ENCODE measurements at regions not wholly inside any gene's neighbourhood (a gene's known extent, or its start where the extent isn't known, plus 50 kb on each side); places are given as distances from the start of the nearest gene placed in this dataset.

DNA sequence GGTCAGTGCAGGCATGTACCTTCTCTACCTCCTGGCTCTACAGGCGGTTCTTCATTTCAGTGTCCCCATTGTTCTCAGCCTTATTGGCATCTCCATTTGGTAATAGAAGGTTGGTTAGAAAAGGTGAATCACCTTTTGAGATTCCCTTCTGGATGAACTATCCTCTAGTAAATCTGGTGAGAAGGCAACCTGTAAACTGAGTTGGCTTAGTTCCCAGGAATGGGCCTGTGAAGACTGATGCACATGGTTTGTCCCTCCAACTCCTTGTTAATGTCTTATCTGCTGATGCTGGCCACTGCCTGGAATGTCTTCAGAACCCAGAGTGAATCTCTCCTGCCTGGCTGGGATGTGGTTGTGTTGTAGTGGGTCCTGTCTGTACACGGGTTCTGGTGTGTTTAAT, 143.4 kb upstream of the WDR1 start:
- H3K4me2 ChIP-seq (ENCODE audit: low read depth, low read length) = no peak overlapping the region
- no peaks in the 10 kb centered on the region for H3K27me3 ChIP-seq (ENCODE audit: control insufficient read depth in 1 of 2, insufficient read depth in 2 of 2, low read length in 2 of 2)
- no peak overlapping the region for H3K27ac ChIP-seq (ENCODE audit: extremely low read length, insufficient read depth, low read length)
- CTCF ChIA-PET (ENCODE audit: low intra/inter-chr PET ratio, low total read pairs) = no interaction called here
- FAIRE-seq (no peak), ATAC-seq (no peak), DNase-seq (ENCODE audit: low spot score) (no peak)
- no peaks in the 10 kb centered on the region for H3K36me3 ChIP-seq (replicated peaks in 1 of 2; ENCODE audit: control insufficient read depth in 1 of 2, insufficient read depth in 2 of 2, low read length in 2 of 2)
- POLR2A ChIA-PET = no interaction called here
- no peaks in the 10 kb centered on the region for H4K20me1 ChIP-seq (ENCODE audit: insufficient read depth, low read length)
- no peak overlapping the region for H3K9ac ChIP-seq (ENCODE audit: insufficient read depth, low read depth, low read length)
- no TSS peak for BruUV-seq (replicated peaks)
- intact Hi-C loops (cut with micrococcal nuclease; ENCODE audit: unreplicated experiment) (no loop called here), in situ Hi-C loops (cut with HindIII; ENCODE audit: extremely low pct_ligation_motif_present, low pct_unique_long_range_greater_than_20kb) (no loop called here)
- TF ChIP-seq SOX13 (IDR thresholded peaks at IDR 0.05) (no peak), SOX13 (CRISPR knock-in tag; conservative IDR thresholded peaks at IDR 0.05 in 1 of 2, IDR thresholded peaks at IDR 0.05 in 1 of 2) (no peak), SMC3 (IDR thresholded peaks at IDR 0.05; ENCODE audit: low read length) (no peak), ZFP36 (IDR thresholded peaks at IDR 0.05; ENCODE audit: borderline replicate concordance, low read depth, low read length, partially characterized antibody) (no peak), KDM3A (CRISPR knock-in tag; IDR thresholded peaks at IDR 0.05; ENCODE audit: low read depth) (no peak), RXRA (CRISPR knock-in tag; IDR thresholded peaks at IDR 0.05) (no peak)
- H3K79me2 ChIP-seq (ENCODE audit: insufficient read depth, low read length) = no peaks in the 10 kb centered on the region
- no peaks in the 10 kb centered on the region for H3K4me1 ChIP-seq (ENCODE audit: insufficient read depth, low read length)
- WGBS (ENCODE audit: low lambda C conversion rate) = 0% methylated on average over 2 of the region's 2 CpGs
- no peak overlapping the region for H2AFZ ChIP-seq (ENCODE audit: low read length)
- H3K9me3 ChIP-seq (ENCODE audit: low read length) = no peaks in the 10 kb centered on the region
- no peak overlapping the region for H3K4me3 ChIP-seq (replicated peaks in 1 of 3; ENCODE audit: insufficient read depth in 1 of 3, low read depth in 2 of 3, low read length in 3 of 3)

DNA sequence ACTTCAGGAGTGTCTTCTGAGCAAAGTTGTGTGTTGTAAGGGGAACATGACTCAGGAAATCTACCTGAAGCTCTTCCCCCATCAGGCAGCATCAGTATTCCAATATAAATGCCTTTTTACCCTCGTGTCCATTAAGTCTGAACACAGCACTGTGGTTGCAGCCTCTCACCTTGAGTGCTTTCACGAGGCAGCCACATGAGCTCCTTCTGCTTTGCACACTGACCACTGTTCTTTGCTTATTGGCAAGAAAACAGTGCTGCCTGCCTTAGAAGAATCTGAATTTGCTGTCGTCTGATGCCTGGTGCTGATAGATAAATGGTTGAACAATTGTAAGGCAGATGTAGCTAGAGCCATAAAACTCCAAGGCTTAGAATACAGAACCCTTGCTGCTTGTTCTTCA, 139.6 kb upstream of the WDR1 start:
- Histone ChIP-seq H2AFZ (ENCODE audit: low read length) (no peak overlapping the region), H3K4me1 (ENCODE audit: insufficient read depth, low read length) (no peaks in the 10 kb centered on the region), H3K79me2 (ENCODE audit: insufficient read depth, low read length) (no peaks in the 10 kb centered on the region), H3K27ac (ENCODE audit: extremely low read length, insufficient read depth, low read length) (no peak overlapping the region), H3K4me3 (replicated peaks in 1 of 3; ENCODE audit: insufficient read depth in 1 of 3, low read depth in 2 of 3, low read length in 3 of 3) (no peak overlapping the region), H4K20me1 (ENCODE audit: insufficient read depth, low read length) (no peaks in the 10 kb centered on the region), H3K9me3 (ENCODE audit: low read length) (no peaks in the 10 kb centered on the region), H3K9ac (ENCODE audit: insufficient read depth, low read depth, low read length) (no peak overlapping the region), H3K36me3 (replicated peaks in 1 of 2; ENCODE audit: control insufficient read depth in 1 of 2, insufficient read depth in 2 of 2, low read length in 2 of 2) (no peaks in the 10 kb centered on the region), H3K4me2 (ENCODE audit: low read depth, low read length) (no peak overlapping the region), H3K27me3 (ENCODE audit: control insufficient read depth in 1 of 2, insufficient read depth in 2 of 2, low read length in 2 of 2) (no peaks in the 10 kb centered on the region)
- ChIA-PET POLR2A (no interaction called here), CTCF (ENCODE audit: low intra/inter-chr PET ratio, low total read pairs) (no interaction called here)
- intact Hi-C loops (cut with micrococcal nuclease; ENCODE audit: unreplicated experiment) (no loop called here), in situ Hi-C loops (cut with HindIII; ENCODE audit: extremely low pct_ligation_motif_present, low pct_unique_long_range_greater_than_20kb) (no loop called here)
- WGBS (ENCODE audit: low lambda C conversion rate) = 5% methylated on average over 3 of the region's 3 CpGs
- ATAC-seq (no peak), DNase-seq (ENCODE audit: low spot score) (no peak), FAIRE-seq (no peak)
- BruUV-seq (replicated peaks) = no TSS peak
- TF ChIP-seq ZIK1 (CRISPR knock-in tag; IDR thresholded peaks at IDR 0.05; ENCODE audit: borderline replicate concordance, low read depth) (no peak), JARID2 (CRISPR knock-in tag; IDR thresholded peaks at IDR 0.05; ENCODE audit: insufficient replicate concordance) (no peak), MIXL1 (CRISPR knock-in tag; IDR thresholded peaks at IDR 0.05) (no peak), IKZF4 (CRISPR knock-in tag; IDR thresholded peaks at IDR 0.05; ENCODE audit: borderline replicate concordance, low read depth, not compliant biosample characterization) (no peak), ZNF543 (CRISPR knock-in tag; IDR thresholded peaks at IDR 0.05) (no peak), MXD4 (CRISPR knock-in tag; IDR thresholded peaks at IDR 0.05) (no peak)
- TF ChIP-seq, protein P1, sequence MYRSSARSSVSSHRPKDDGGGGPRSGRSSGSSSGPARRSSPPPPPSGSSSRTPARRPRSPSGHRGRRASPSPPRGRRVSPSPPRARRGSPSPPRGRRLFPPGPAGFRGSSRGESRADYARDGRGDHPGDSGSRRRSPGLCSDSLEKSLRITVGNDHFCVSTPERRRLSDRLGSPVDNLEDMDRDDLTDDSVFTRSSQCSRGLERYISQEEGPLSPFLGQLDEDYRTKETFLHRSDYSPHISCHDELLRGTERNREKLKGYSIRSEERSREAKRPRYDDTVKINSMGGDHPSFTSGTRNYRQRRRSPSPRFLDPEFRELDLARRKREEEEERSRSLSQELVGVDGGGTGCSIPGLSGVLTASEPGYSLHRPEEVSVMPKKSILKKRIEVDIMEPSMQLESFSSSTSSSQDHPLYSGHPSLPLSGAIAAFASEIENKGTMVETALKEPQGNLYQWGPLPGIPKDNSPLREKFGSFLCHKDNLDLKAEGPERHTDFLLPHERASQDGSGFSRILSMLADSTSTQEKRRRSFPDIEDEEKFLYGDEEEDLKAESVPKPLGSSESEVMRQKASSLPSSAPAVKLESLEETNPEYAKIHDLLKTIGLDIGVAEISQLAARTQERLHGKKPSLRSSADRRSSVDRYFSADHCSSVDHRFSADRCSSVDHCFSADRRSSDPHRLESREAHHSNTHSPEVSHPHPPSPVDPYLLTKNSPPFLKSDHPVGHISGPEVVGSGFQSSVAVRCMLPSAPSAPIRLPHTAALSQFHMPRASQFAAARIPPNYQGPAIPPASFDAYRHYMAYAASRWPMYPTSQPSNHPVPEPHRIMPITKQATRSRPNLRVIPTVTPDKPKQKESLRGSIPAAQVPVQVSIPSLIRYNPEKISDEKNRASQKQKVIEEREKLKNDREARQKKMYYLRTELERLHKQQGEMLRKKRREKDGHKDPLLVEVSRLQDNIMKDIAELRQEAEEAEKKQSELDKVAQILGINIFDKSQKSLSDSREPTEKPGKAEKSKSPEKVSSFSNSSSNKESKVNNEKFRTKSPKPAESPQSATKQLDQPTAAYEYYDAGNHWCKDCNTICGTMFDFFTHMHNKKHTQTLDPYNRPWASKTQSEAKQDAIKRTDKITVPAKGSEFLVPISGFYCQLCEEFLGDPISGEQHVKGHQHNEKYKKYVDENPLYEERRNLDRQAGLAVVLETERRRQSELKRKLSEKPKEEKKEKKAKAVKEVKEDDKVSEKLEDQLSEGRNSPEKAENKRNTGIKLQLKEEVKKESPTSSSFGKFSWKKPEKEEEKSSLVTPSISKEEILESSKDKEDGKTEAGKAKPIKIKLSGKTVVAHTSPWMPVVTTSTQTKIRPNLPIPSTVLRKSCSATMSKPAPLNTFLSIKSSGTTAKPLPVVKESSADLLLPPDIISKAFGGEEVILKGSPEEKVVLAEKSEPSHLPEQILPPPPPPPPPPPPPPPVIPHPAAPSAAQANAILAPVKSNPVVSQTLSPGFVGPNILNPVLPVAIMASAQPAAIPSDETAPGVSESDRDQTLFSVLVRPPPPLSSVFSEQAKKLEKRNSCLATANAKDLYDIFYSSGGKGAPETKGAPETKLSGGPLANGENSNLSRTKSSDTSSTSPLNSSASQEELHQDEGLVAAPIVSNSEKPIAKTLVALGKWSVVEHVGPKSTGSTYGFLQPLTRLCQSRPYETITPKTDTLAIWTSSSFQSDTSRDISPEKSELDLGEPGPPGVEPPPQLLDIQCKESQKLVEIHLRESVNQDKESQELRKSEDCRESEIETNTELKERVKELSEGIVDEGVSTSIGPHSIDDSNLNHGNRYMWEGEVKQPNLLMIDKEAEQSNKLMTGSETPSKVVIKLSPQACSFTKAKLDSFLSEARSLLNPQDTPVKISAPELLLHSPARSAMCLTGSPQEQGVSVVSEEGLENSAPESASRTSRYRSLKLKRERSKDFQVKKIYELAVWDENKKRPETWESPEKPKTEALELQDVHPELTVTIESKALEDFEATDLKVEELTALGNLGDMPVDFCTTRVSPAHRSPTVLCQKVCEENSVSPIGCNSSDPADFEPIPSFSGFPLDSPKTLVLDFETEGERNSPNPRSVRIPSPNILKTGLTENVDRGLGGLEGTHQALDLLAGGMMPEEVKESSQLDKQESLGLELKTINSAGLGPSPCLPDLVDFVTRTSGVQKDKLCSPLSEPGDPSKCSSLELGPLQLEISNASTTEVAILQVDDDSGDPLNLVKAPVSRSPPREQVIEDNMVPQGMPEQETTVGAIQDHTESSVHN (CRISPR knock-in tag; IDR thresholded peaks at IDR 0.05) = no peak
